HG03565 (cell line): ENCODE measurements at regions not wholly inside any gene's neighbourhood (a gene's known extent, or its start where the extent isn't known, plus 50 kb on each side); places are given as distances from the start of the nearest gene placed in this dataset.

Experiments used
- ATAC-seq: cut with Tn5 transposase; IDR thresholded peaks from one replicate; pipeline ENCODE4 v1.9.1; 2021; ENCODE audit warnings: mild to moderate bottlenecking, moderate library complexity; ENCODE audit not compliant: unreplicated experiment

DNA sequence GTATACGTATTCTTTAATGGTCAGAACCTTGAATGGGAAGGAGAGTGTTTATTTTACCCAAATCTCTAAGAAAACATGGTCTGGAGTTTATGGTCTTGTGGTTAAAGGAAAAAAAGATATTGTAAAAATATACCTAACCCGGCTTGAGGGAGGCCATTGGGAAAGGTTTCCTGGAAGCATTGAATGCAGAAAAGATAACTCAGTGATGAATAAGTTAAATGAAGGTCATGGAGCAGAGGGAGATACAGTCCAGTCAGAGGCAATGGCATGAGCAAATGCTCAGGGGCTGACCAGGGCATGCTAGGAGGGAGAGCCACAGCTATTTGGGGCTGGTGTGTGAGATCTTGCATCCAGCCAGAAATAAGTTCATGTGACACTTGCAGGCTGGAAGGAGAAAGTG, 430.4 kb upstream of the CDH5 start:
- ATAC-seq, result no peak

DNA sequence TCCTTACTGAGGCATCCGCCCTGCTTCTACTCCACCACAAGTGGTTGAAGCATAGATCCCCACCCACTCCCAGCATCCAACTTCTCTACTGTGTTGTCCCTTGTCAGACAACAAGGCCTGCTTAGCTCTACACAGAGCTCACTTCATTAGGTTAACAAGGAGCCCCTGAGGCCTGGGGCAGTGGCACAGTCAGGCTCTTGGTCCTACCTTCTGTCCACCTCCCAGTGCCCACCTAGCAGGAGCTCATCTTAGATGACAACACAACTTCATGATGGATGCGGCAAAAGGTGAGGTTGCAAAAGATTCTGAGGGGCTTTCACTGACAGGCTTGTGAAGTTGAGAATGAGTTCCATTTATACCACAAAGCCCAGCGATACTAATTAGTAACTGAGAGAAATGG, 432.0 kb upstream of the CDH5 start:
- no peak for ATAC-seq

DNA sequence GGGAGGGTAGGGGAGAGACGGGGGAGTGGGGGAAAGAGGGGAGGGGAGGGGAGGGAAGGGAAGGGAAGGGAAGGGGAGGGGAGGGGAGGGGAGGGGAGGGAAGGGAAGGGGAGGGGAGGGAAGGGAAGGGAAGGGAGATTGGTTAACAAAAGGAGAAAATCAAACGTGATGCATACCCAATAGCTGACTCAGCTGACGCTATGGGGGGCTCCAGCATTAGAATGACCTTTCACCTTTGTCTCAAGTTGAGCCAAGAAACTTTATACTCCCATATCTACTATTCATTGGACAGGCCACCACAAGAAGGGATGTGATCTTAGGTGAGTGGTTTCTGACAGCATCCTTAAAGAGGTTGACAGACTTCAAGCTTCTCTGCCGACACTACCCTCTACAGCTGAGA, 432.8 kb upstream of the CDH5 start:
- no peak for ATAC-seq

DNA sequence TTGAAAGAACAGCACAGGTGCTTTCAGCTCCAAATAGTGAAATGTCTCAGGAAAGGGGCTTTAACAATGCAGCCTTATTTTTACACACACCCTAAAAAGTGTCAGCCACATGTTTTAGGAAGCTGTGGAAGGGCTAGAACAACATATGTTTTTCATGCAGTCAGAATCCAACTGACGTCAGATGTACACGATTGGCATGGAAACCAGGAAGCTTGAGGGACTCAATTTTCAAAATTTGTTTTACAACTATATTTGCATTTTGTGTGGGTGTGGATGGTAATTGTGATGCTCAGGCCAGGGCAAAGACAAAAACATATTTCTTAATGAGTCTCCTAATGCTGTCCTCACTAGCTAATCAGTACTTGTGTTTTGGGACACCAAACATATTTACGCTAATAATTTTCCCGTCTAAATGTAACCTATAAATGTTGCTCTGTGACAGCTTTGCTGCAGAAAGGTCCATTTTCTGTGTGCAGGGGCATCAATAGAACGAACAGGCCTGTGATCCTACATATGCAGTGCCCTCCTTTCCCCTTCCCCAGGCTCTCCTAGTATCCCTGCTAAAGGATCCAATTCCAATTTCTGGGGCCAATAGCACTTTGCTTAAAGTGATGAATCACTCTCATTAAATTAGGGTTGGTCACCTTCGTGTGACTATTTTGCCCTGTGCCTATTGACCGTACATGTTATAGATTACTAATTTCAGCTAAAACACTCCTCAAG, 434.0 kb upstream of the CDH5 start:
- ATAC-seq, result no peak

DNA sequence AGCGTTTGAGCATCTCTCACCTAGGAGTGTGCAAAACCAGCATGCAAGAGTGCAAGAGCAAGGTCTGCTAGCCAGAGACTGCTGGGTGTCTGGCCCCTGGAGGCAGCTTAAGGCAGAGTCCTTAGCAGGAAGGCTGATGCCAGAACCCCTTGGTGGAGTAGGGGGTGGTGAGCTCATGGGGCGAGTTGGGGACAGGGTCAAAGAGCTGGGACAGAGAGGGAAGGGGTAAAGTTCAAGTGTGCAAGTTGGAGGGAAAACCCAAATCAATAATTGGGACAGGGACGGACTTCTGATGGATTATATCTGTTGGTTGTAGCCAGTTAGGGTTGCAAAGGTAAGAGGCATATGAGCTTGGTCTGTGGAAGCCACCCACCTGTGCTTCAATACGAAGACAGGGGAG, 443.6 kb upstream of the CDH5 start:
- no peak for ATAC-seq

DNA sequence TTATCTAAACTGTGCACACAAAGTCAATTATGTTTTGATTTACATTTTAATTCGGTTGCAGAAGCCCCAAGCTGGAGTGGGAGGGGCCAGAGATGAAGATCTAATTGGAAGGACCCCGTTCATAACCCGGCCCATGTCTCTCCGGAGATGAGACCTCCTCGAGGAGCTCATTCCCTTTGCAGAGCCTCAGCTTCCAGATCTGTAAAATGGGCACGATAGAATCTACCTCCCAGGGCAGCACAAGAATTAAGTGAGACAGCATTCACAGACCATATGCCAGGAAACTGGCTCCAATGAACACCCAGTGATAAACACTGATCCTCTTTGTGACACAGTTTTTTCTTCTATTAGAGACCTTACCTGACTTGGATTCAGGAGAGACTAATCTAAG, 446.5 kb upstream of the CDH5 start:
- ATAC-seq, result no peak

DNA sequence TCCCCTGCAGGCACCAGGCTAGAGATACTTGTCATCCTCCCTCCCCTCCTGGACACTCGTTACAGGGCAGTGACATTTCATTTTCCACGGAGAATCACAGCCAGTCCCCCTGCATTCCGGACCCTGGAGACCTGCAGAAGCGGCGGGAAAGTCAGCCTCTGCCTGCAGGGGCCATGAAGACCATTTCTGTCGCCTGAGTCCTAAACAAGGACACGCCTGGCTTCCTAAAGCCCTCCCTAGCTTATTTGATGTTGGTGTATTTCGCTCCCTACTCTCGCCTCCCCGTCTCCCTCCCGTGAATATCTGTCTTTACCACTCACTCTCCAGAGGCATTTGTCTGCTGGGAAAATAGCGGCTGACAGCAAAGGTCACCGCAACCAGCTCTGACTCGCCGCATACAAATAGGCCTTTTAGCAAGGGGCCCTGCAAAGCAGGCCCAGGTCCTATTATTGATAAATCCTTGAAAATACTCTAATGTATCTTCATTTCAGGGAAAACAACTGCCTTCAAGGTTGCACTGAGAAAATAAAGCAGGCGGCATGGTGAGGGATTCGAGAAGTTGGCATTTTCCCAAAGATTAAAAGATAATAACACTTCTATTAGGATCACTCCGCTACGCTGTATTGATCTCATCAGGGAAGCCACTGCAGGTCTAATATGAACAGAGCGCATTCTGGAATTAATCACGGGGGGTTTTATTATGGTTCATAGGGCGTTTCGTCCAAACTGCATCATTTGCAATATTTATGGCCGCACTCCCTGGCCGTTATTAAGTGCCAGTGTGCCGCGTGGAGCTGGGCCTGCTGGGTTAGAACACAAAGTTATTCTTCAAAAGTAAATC, 447.1 kb upstream of the CDH5 start:
- ATAC-seq, result no peak

DNA sequence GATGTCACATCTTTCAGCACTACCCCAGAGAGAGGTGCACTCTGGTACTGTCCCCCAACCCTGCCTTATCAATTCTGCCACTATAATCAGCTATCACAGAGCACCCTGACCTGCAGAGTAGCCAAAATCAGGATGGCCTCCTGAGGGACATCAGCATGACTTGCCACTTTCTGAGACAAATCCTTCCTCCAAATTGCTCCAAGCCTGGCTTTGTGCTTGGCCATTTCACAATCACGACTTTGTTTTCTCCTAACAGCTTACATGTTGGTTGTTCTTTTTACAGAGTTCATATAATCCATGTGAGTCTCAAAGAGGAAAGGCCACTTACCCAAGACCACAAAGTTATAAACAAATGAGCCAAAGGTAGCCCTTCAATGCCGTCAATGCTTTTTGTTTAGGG, 449.0 kb upstream of the CDH5 start:
- ATAC-seq, result no peak

DNA sequence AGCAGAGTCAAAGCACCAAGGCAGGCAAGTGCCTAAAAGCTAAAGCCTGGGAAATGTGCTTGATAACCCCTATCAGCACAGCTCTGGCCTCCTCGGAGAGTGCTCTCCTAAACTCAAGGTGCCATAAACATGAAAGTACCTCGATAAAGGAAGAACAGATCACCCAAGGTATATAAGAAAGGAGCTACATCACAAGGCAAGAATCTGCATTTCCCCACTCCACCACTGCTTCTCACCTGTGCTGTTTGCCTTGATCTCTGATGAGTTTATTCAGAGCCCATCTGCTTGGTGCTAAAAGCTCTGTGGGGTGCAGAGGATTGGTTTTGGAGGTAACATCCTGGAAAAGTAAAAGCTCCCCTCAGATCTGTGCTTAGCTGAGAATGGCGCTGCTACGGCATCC, 449.5 kb upstream of the CDH5 start:
- no peak for ATAC-seq

DNA sequence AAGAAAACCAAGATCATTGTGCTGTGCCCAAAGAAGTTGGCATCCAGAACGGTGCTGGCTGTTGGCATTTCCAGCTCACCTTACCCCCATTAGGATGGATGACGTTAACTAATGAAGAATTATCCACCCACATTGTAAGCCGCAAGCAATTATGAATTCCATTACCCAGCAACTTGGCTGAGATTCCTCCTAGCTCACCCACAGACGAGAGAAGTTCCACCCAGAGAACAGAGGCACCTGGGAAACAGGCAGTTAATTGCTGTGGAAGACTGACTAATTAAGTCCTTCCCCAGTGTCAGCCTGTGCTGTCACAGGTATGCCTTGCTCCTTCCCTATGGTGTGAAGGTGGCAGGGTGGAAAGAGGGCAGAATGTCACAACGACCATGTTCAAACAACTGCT, 456.2 kb upstream of the CDH5 start:
- no peak for ATAC-seq

DNA sequence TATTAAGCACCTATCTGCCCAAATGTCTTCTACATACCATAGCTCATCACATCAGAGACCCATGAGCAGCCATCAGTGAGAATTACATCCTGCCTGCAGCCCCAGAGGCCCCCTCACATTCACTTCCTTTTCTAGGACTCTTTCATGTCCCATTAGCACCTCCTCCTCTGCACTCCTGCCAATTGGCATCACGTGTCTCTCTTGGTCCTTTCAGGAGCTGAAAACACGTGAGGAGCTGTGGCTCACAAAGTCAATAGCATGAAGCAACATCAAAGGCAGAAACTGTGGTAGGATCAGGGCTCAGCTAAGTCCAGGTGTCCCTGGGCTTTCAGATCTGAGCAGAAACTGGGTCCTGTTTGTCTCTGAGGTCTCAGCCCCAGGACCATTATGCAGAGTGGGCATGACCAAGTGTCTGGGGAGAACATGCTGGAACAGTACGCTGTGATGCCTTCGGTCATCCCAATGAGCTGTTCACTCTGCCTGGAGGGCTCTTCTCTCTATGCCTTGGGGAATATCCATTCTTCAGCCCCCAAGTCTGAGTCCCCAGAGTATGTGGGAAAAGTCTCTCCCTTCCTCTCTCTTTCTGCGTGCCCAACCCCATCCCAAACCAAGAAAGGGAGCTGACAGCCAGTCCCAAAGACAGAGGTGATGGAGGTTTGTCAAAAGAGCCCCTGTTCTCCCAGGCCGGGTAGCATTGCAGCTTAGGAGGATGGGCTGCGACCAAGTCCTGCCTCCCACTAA, 457.0 kb upstream of the CDH5 start:
- no peak for ATAC-seq

DNA sequence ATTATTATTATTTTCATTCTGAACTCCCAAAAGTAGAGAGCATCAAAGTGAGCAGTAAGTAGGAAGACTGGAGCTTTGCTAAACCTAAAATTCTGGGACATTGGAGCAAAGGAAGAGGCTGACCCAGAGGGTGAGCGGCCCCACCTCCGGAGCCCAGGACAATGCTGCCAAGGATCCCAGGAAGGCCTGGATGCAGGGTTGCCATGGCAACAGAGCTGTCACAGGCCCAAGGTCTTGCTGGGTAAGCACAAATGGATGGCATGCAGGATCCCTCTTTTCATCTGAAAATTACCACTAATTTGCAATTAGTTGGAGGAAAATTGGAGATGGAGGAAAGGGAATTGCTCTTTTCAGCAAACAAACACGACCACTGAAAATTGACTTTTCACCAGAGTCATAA, 457.9 kb upstream of the CDH5 start:
- no peak for ATAC-seq

DNA sequence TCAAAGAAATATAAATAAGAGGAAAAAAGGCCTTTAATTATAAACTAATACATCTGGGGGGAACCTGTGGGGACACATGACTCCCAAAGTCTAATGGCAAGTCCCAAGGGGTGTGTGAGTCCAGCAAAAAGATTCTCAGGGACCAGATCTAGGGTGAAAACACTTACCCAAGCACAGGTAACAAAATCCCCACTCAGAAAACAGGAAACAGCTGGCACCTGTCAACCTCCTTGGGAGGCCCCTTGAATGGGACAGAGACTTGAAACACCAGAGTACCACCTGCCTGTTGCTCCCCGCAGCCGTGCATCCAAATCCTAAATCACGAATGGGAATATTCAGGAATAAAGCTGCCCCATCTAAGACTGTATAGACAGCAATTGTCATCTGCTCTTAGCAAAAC, 461.2 kb upstream of the CDH5 start:
- ATAC-seq, result no peak

DNA sequence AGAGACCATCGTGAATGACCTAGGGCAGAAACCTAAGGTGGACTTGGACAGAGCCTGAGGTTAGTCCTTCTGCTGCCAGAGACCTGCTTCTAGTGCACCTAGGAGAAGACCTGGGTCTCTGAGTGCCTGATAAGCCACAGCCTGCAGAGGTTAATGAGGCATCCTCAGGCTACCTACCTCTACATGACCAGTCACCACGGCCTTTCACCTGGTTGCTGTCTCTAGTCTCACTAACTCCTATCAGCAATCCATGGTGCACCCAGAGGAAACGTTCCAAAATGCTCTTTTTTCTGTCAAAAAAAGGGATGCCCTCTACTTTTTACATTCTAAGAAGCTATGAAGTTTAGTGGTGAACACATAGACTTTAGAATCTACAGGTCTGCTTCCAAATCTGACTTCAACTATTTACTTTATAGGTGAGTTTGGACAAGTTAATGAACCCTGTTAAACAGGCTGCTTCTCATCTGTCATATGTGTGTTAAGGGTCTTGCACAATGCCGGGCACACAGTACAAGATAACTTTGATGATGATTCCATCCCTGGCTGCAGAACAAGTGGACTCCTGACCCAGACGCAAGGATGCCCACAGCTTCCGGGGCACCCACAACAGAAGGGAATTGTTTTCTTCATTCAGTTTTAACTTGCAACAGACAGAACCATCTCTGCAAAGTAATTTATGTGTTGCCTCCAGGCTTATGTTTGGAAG, 469.9 kb upstream of the CDH5 start:
- ATAC-seq, result no peak

DNA sequence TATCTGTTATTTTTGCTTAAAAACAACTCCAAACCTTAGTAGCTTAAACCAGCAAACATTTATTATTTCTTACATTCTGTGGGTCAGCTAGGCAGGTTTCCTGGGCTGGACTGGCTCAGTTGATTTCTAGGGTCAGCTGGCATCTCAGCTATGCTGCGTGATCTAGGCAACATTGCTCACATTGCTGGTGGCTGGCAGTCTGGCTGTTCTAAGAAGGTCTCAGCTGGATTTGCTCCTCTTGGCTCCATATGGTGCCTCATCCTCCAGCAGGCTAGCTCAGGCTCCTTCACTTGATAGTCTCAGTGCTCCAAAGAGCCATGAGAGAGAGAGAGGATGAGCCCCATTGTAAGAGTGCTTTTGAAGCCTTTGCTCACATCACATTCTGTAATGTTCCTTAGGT, 470.6 kb upstream of the CDH5 start:
- ATAC-seq, result no peak

DNA sequence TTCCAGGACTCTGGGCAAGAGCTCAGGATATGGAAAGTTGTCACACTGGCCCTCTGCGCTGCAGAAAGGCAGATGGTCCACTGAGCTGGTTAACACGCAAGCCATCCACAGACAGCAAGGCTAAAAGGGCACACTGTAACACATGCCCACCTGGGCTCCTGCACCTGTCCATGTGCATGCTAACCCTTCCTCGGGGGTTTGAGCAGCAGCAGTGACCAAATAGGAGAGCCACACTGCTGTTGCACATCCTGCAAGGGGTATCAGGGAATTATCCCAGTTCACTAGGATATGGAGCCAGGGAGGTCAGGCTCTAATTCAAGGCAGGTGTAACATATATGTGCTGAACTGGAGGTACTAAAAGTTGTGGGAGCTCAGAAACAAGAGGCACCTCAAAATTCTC, 471.0 kb upstream of the CDH5 start:
- ATAC-seq, result no peak

DNA sequence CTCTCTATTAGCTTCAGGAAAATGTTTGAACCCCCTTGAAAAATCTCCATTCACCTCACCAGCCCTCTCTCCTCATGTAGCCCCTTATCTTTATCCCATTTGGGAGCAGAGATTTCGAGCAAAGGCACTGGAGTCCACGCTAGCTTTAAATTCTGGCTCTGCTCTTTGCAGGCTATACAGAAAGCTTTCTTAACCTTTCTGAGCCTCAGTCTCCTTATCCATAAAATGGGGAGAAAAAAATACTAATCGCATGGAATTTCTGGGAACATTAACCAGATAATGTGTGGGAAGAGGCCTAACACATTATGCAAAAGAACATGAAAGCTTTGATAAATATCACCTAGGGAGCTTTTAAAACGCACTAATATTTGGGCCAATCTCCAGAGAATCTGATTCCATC, 476.3 kb upstream of the CDH5 start:
- ATAC-seq, result no peak

DNA sequence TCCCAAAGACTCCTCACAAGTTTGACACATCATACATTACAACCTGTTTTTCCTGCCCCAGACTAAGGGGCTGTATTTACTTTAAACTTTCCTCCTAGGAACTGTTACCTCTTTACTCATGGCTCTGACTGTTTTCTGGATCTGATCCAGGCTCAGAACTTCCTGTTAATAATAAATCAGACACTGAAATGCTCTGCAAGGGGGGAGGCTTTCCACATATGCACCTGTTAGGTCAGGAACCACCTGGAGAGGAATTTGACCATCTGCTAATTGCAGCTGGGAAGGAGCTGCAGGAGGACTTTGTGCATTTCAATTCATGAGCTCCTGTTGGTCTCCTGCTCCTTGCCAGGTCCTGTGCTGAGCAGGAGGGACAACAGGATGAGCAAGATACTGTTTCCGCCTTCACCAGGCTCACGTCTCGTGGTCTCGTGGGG, 476.9 kb upstream of the CDH5 start:
- no peak for ATAC-seq

DNA sequence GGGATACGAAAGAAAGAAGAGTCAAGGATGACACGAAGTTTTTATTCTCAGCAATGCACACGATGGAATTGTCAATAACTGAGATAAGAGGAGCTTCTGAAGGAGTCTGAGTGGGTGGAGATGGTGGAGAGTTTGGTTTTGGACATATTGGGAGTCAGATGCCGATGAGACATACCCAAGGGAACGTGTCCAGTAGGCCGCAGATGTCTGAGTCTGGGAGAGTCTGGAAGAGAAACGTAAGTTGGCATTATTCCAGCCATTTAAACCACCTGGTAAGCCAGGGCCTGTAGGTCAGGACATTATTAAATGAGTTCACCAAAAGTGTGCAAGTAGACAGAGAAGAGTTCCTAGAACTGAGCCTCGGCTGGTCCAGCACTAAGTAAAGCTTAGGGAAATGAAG, 478.3 kb upstream of the CDH5 start:
- ATAC-seq, result no peak

DNA sequence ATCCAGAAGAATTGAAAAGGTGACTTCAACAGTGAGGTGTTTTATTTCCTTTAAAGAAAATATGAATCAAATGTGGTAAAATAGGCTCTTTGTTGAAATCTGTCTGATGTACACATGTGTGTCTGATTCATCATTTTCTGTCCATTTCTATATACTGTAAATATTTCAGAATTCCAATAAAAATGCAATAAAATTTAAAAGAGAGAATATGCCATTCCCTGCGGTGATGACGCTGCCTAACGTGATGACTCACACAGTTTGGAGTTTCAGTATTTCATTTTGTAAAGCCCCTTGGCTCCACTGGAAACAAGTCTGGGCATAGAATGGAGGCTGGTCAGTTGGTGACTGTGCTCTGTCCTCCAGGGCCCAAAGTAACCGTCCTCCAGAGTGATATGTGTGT, 482.5 kb upstream of the CDH5 start:
- no peak for ATAC-seq

DNA sequence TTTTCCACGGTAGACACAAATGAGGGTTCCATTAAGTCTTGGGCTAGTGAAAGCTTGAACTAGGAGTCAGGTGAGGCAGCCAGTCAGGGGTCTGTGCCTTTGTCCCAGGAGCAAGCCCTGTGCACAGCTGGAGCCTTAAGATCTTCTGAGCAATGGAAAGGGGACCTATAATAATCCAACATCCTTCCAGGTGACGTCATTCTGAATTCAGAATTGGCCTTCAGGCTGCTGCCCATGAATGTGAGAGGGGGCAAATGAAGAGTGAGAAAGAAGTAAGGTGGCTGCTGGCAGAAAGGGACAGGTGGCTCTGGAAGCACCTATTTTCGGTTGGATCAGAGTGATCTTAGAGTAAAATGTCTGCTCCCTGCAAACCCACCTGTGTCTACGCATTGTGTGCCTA, 488.1 kb upstream of the CDH5 start:
- no peak for ATAC-seq
